ENCODE measurements at regions not wholly inside any gene's neighbourhood (a gene's known extent, or its start where the extent isn't known, plus 50 kb on each side); places are given as distances from the start of the nearest gene placed in this dataset.

- TF ChIP-seq CTCF (conservative IDR thresholded peaks at IDR 0.05 in 1 of 2, IDR thresholded peaks at IDR 0.05 in 1 of 2; ENCODE audit: extremely low read depth in 1 of 2, insufficient read depth in 1 of 2, low read depth in 1 of 2, low read length in 2 of 2) (no peak), EZH2 (IDR thresholded peaks at IDR 0.05; ENCODE audit: borderline replicate concordance, low read length) (no peak)
Measured at GRCh38 chr2:39949131-39949530, 170.1 kb upstream of the THUMPD2 start.

All from mammary epithelial cell (primary cell).